NT2/D1 (cell line): ENCODE measurements at regions not wholly inside any gene's neighbourhood (a gene's known extent, or its start where the extent isn't known, plus 50 kb on each side); places are given as distances from the start of the nearest gene placed in this dataset.

Experiments
- DNase-seq: peaks from one replicate; pipeline ENCODE4 v3.0.0-alpha.2; 2011; ENCODE audit warnings: low read depth, low spot score
- H3K27me3 ChIP-seq: 2 replicates; pipeline ENCODE4 v1.6.0; 2011; ENCODE audit warnings: mild to moderate bottlenecking; ENCODE audit not compliant: insufficient read length, insufficient read depth
- H3K36me3 ChIP-seq: 2 replicates; pipeline ENCODE4 v1.6.1; 2011; ENCODE audit warnings: mild to moderate bottlenecking, low read length, mixed read lengths; ENCODE audit not compliant: insufficient read depth, insufficient read length
- H3K4me1 ChIP-seq: 2 replicates; pipeline ENCODE4 v1.5.1; 2011; ENCODE audit not compliant: insufficient read depth, insufficient read length
- H3K4me3 ChIP-seq: 2 replicates; pipeline ENCODE4 v1.5.1; 2011; ENCODE audit warnings: low read depth; ENCODE audit not compliant: insufficient read length
- H3K9ac ChIP-seq: 2 replicates; pipeline ENCODE4 v1.6.0; 2011; ENCODE audit warnings: low read depth; ENCODE audit not compliant: insufficient read length
- H3K9me3 ChIP-seq: 2 replicates; pipeline ENCODE4 v1.5.1; 2011; ENCODE audit warnings: mild to moderate bottlenecking, low read length; ENCODE audit not compliant: insufficient read depth
- SUZ12 ChIP-seq: IDR thresholded peaks from 2 replicates; pipeline ENCODE4 v1.6.1; 2011; ENCODE audit not compliant: insufficient read length, insufficient read depth; ENCODE audit errors: extremely low read depth
- YY1 ChIP-seq: IDR thresholded peaks from 2 replicates; pipeline ENCODE4 v1.6.1; 2011; ENCODE audit not compliant: insufficient read length, insufficient read depth
- ZNF274 ChIP-seq: IDR thresholded peaks from 2 replicates; pipeline ENCODE4 v1.6.1; 2011; ENCODE audit warnings: mild to moderate bottlenecking, low read depth, low read length

DNA sequence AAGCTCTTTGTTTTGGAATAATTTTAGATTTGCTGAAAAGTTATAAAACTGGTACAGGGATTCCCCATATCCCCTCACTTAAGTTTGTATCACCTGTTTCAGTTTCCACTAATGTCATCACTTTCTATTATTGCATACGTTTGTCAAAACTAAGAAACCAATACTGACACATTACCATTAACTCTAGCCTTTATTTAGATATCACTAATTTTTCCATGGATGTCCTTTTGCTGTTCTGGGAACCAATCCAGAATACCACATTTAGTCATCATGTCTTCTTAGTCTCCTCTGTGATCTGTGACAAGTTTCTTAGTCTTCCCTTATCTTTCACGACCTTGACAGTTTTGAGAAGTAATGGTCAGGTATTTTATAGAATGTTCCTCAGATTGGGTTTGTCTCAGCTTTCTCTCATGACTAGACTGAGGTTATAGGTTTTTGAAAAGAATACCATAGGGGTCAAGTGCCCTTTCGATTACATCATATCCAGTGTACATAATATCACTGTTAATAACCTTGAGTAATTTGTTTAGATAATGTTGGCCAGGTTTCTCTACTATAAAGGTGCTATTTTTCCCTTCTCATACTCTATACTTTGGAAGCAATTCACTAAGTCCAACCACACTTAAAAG lies 51.9 kb upstream of the NMUR2 start:
- Histone ChIP-seq H3K36me3 (no peaks in the 10 kb centered on the region), H3K27me3 (no peaks in the 10 kb centered on the region), H3K9ac (no peak overlapping the region), H3K4me3 (no peak overlapping the region), H3K9me3 (no peaks in the 10 kb centered on the region), H3K4me1 (no peaks in the 10 kb centered on the region)
- TF ChIP-seq YY1 (no peak), SUZ12 (no peak), ZNF274 (no peak)
- DNase-seq: no peak

DNA sequence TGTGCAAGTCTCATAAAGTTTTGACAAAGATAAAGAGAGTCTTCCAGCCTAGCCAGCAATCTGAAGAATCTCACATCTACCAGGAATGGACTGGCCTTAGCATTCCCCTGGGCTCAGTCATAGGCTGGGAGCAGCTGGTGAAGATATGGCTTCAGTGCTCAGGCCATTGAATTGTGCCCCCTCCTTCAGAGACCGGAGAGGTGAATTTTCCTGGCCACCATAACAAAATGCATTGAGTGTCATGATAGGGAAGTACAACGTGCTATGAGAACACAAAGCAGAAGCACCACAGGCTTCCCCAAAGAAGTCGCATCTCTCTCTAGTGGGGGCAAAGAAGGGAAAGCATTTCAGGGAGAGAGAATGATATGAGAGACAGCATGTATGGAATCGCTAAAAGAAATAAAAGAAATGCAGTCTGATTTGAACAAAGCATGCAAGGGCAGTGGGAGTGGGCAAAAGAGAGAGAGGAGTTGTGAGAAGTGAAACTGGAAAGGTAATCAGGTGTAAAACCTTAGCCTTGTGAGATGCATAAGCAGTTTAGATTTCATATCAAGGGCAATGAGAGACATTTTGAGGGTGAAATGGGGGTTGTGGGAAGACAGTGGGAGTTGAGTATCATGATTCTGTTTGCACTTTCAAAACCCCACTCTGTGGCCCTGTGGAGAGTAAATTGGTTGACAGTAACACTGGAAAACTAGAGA lies 57.1 kb upstream of the NMUR2 start:
- TF ChIP-seq YY1 (no peak), SUZ12 (no peak), ZNF274 (no peak)
- Histone ChIP-seq H3K27me3 (no peaks in the 10 kb centered on the region), H3K36me3 (no peaks in the 10 kb centered on the region), H3K9ac (no peak overlapping the region), H3K4me1 (no peaks in the 10 kb centered on the region), H3K9me3 (no peaks in the 10 kb centered on the region), H3K4me3 (no peak overlapping the region)
- DNase-seq: no peak

DNA sequence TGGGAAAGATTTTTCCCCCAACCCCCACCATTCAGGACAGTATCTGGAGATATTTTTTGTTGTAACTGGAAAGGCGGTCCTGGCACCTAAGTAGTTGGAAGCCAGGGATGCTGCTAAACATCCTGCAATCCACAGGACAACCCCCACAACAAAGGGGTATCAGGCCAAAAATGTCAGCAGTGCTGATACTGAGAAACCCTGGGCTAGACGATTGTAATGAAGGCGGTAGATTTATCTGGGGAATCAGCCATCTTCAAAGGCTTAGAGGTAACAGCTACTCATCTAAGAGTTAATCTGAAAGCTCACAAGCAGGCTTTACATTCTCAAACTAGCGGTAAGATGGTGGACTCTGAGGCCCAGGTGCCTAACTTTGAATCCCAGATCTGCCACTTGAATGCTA lies 59.0 kb upstream of the NMUR2 start:
- Histone ChIP-seq H3K4me3 (no peak overlapping the region), H3K9ac (no peak overlapping the region), H3K9me3 (no peaks in the 10 kb centered on the region), H3K36me3 (no peaks in the 10 kb centered on the region), H3K4me1 (no peaks in the 10 kb centered on the region), H3K27me3 (no peaks in the 10 kb centered on the region)
- no peak for DNase-seq
- TF ChIP-seq ZNF274: no peak
- no peak for TF ChIP-seq SUZ12
- TF ChIP-seq YY1: no peak

DNA sequence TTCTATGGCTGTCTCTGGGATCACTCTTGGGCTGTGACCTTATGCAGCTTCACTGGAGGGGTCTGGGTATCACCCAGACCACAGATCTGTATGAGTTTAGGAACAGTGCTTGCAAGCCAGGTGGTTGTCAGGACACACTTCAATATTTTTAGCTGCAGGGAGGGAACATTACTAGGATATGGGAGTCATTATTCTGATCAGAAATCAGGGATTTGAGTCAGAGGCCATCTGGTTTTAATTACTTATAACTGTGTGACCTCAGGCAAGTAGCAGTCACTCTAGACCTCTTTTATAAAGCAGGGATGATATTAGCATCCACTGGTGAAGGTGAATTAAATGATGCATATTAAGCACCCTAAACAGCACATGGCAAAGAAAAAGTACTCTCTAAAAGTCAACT lies 60.1 kb upstream of the NMUR2 start:
- Histone ChIP-seq H3K9ac (no peak overlapping the region), H3K9me3 (no peaks in the 10 kb centered on the region), H3K4me3 (no peak overlapping the region), H3K4me1 (no peaks in the 10 kb centered on the region), H3K36me3 (no peaks in the 10 kb centered on the region), H3K27me3 (no peaks in the 10 kb centered on the region)
- no peak for DNase-seq
- no peak for TF ChIP-seq SUZ12
- no peak for TF ChIP-seq YY1
- no peak for TF ChIP-seq ZNF274

DNA sequence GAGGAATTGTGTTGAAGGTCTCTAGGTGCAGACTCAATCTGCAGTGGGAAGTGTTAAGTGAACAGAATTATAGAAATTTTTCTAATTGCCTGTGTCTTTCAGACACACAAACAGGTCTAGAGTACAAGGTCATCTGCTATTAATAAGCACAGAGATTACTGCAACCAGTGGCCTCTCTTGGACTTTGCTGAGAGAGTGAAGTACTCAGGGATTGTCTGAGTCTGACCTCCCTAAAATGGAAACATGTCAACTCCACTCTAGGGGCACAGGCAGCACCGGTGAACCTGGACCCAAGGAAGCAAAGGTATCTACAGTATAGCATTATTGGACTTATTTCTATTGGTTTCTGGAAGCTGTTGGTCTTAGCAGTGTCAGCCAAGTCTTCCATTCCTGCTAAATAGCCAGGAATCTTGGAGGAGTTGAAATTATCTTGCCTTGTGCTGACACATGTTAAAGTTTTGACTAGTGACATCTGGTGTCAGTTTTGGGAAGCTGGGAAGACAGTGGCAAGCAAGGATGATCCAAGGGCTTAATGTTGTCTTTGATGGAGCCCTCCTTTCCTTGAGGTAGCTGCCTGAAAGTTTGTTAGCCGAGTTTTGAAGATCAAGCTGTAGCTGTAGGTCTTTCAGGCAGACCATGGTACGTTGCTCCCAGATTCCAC lies 61.1 kb upstream of the NMUR2 start:
- TF ChIP-seq SUZ12 (no peak), ZNF274 (no peak), YY1 (no peak)
- H3K9ac ChIP-seq: no peak overlapping the region
- no peaks in the 10 kb centered on the region for H3K36me3 ChIP-seq
- no peak for DNase-seq
- no peaks in the 10 kb centered on the region for H3K9me3 ChIP-seq
- no peaks in the 10 kb centered on the region for H3K27me3 ChIP-seq
- H3K4me1 ChIP-seq: no peaks in the 10 kb centered on the region
- no peak overlapping the region for H3K4me3 ChIP-seq

DNA sequence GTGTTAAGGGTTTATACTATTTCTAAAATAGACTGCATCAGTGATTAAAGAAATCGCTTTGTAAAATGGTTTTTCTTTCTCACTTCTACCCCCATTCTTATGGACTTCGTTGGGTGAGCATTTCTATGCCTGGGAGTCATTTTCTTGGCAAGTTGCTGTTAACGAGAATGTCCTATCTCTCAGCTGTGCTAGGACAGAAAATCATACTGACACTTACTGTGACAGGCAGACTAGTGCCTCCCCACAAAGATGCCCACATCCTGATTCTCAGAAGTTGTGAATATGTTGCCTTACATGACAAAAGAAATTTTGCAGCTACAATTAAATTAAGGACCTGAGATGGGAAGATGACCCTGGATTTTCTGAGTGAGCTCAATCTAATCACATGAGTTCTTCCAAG lies 65.1 kb upstream of the NMUR2 start:
- H3K27me3 ChIP-seq: no peaks in the 10 kb centered on the region
- no peaks in the 10 kb centered on the region for H3K4me1 ChIP-seq

DNA sequence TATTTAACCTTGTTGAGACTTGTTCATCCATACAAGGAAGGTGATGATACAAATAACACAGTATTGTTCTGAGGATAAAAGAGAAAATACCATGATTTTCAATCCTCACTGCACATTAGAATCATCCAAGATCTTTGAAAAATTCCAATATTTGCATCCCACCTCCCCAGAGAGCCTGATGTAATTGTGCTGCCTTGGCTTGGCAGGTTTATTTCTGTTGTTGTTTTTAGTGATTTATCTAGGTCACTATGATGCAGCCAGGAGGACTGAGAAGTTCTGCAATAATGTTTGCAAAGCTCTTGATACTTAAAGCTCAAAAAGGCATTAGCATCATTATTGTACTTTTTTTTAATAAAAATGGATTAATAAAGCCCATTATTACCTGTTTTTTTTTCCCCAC lies 67.0 kb upstream of the NMUR2 start:
- TF ChIP-seq ZNF274 (no peak), YY1 (no peak), SUZ12 (no peak)
- no peak for DNase-seq
- no peak overlapping the region for H3K4me3 ChIP-seq
- no peaks in the 10 kb centered on the region for H3K9me3 ChIP-seq
- H3K27me3 ChIP-seq: no peaks in the 10 kb centered on the region
- no peak overlapping the region for H3K9ac ChIP-seq
- no peaks in the 10 kb centered on the region for H3K36me3 ChIP-seq
- no peaks in the 10 kb centered on the region for H3K4me1 ChIP-seq

More for the DNA sequence above, 65.1 kb upstream of the NMUR2 start:
- TF ChIP-seq YY1 (no peak), ZNF274 (no peak), SUZ12 (no peak)
- no peak for DNase-seq
- no peak overlapping the region for H3K4me3 ChIP-seq
- no peaks in the 10 kb centered on the region for H3K9me3 ChIP-seq
- no peaks in the 10 kb centered on the region for H3K36me3 ChIP-seq
- no peak overlapping the region for H3K9ac ChIP-seq
